HCEC 1CT (cell line): ENCODE measurements at regions not wholly inside any gene's neighbourhood (a gene's known extent, or its start where the extent isn't known, plus 50 kb on each side); places are given as distances from the start of the nearest gene placed in this dataset.
A peak's percentile ranks its signal among the peaks of the same experiment; 100 is the strongest.
"Not testable (repeated sequence)": the region's sequence is repeated elsewhere in the genome, so short reads cannot be mapped to it uniquely, and the experiment has no call there.

Source experiments
- DNase-seq: peaks from one replicate; pipeline ENCODE4 v3.0.0-alpha.2; 2017

GRCh38 chr14:99995700-99996356 lies 69.4 kb upstream of the EVL start:
- DNase-seq = peak; percentile 48

- DNase-seq = no peak
Observed at GRCh38 chr14:99996951-99997571, 68.2 kb upstream of the EVL start.

DNA sequence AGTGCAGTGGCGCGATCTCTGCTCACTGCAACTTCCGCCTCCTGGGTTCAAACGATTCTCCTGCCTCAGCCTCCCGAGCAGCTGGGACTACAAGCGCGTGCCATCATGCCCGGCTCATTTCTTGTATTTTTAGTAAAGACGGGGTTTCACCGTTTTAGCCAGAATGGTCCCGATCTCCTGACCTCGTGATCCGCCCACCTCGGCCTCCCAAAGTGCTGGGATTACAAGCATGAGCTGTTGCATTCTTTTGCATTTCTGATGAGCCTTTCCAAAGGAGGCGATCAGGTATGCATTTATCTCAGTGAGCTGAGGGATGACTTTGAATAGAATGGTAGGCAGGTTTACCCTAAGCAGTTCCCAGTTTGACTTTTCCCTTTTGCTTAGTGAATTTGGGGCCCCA lies 64.8 kb upstream of the EVL start:
- not testable (repeated sequence) for DNase-seq

- DNase-seq = no peak
Observed at GRCh38 chr14:100004392-100004791, 60.8 kb upstream of the EVL start.

DNA sequence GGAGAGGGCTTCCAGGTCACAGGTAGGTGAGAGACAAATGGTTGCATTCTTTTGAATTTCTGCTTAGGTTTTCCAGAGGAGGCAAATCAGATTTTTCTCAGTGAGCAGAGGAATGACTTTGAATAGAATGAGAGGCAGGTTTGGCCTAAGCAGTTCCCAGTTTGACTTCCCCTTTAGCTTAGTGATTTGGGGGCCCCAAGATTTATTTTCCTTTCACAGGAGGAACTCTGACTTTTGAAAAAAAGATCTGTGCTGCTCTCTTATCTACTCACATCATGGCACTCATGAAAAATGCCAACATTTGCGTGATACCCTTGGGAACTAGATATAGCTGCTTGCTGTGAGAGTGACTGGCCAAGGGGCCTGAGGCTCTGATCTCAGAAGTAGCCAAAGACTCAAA lies 58.0 kb upstream of the EVL start:
- no peak for DNase-seq

DNA sequence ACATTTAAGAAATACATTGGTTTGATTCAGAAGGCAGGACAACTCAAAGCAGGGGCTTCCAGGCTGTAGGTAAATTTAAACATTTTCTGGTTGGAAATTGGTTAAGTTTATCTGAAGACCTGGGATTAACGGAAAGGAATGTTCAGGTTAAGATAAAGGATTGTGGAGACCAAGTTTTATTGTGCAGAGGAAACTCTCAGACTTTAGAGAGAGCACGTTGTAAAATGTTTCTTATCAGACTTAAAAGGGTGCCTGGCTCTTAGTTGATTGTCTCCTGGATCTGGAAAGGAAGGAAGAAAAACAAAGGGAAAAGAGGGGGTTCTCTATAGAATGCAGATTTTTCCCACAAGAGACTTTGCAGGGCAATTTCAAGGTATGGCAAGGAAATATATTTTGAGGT lies 55.4 kb upstream of the EVL start:
- not testable (repeated sequence) for DNase-seq

DNA sequence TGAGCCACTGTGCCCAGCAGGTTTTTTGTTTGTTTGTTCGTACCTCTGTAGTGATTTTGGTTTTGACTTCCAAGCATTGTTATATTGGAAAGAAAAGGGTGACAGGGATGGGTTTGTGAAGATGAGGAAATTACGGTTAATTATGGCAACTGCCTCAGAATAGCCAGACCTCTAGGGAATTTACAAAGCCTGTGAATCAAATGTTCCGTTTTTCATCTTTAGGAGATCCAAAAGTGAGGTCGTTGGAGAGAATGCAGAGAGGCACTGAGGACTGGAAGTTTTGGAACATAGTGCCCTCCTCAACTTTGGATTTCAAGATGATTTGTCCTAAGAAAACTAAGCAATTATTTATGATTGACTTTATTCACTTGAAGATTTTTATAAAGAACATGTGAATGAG lies 54.5 kb upstream of the EVL start:
- no peak for DNase-seq

- DNase-seq = no peak
Observed at GRCh38 chr14:100011628-100012325, 53.4 kb upstream of the EVL start.

DNA sequence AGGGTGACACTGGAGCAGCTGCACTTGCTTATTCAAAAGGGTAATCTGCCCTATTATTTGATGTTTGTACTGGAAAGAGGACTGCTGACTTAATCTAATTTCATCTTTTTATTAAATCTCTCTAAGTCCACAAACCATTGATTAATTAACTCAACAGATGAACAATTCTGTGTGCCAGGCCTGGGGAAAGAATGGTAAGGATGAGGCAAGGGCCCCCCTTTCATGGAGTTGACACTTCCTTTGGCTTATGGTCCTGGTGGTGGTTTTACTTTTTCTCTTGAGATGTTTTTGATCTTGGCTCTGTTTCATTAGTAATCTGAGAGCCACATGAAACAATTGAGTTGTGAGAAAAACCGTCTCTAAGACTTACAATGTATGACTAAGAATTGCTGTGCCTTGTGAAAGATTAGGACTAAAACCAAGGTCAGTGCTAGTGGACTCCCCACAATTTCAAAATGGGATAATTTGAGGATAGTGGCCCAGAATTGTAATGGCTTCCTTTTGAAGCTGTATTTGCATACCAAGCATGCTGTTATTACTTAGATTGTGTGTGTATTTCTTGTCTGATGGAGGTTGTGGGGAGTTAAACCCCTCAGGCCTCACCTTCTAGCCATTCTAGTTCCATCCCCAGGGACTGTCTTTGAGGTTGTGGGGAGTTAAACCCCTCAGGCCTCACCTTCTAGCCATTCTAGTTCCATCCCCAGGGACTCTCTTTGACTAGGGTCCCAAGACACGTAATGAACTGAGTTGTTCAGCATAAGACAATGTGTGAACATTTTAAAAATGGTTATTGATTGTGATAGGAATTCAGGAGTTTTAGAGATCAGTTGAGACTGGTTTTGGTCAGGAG lies 52.5 kb upstream of the EVL start:
- peak; percentile 64 for DNase-seq

DNA sequence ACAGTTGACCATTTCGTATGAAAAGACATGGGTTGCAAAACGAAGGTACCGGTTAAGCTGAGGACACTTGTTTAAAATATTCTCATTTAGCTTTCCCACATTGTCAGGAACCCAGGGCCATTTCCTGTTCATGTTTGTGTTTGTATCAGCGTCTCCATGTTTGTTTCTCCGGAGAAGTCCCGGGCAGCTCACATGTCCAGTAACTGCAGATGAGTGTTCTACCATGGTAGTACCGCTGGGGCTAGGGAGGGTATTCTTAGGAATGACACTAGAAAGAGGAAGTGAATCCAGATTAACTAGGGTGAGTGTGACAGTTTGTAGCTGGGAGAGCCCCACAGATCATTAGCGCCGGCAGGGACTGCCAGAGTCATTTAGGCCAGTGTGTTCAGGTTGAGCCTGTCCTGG lies 50.0 kb upstream of the EVL start:
- DNase-seq = no peak
